ENCODE measurements at regions not wholly inside any gene's neighbourhood (a gene's known extent, or its start where the extent isn't known, plus 50 kb on each side); places are given as distances from the start of the nearest gene placed in this dataset.

DNA sequence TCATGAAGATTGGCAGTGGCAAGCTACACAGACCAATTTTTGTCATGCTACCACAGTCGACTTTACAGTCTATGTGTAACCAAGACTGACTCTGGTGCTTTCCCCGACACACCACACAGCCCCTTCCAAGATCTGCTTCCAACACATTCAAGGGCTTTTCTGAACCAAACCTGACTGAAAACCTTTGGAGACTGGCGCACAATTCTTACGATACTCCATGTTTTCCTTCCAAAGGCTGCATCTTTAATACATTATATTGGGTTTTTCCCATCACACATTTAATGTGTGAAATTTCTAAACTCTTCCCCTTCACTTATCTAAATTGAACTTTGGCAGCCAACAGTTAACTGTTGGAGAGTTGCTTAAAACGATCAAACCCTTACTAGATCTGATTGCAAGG, 127.7 kb upstream of the SOX5 start:
- H3K4me3 ChIP-seq (ENCODE audit: control insufficient read depth in 1 of 7, extremely low read depth in 1 of 7, insufficient read depth in 4 of 7, low read depth in 2 of 7, low read length in 6 of 7) = no peak overlapping the region
- H3K27ac ChIP-seq (ENCODE audit: insufficient read depth in 1 of 2, low read depth in 1 of 2, low read length in 2 of 2, poor library complexity in 1 of 2, severe bottlenecking in 2 of 2) = no peak overlapping the region
- H3K4me1 ChIP-seq (ENCODE audit: control extremely low read depth in 1 of 4, control insufficient read depth in 4 of 4, insufficient read depth in 4 of 4, low read length in 3 of 4) = no peaks in the 10 kb centered on the region
- no peak for DNase-seq
- no peaks in the 10 kb centered on the region for H3K27me3 ChIP-seq (replicated peaks in 2 of 5; ENCODE audit: control insufficient read depth in 4 of 5, insufficient read depth in 5 of 5, low read length in 4 of 5)
- 92% methylated on average over 5 of the region's 5 CpGs for WGBS (ENCODE audit: insufficient coverage)
- H3K9me3 ChIP-seq (ENCODE audit: control extremely low read depth in 1 of 5, control insufficient read depth in 4 of 5, insufficient read depth in 2 of 5, low read depth in 1 of 5, low read length in 4 of 5) = no peaks in the 10 kb centered on the region
- POLR2A ChIA-PET = no interaction called here
- H3K36me3 ChIP-seq (ENCODE audit: control insufficient read depth in 4 of 4, insufficient read depth in 4 of 4, low read length in 3 of 4) = no peaks in the 10 kb centered on the region
- CTCF ChIA-PET = no interaction called here

GRCh38 chr12:24075650-24076049, 126.2 kb upstream of the SOX5 start:
- CTCF ChIA-PET = interaction anchor here (1.1 kb wide), 1 partner anchor 9 kb away, joined by 3 read pairs; no protein-coding TSS in a partner anchor
- POLR2A ChIA-PET = no interaction called here

GRCh38 chr12:24073170-24073810, 123.8 kb upstream of the SOX5 start:
- Histone ChIP-seq H3K27me3 (replicated peaks in 2 of 5; ENCODE audit: control insufficient read depth in 4 of 5, insufficient read depth in 5 of 5, low read length in 4 of 5) (no peaks in the 10 kb centered on the region), H3K36me3 (ENCODE audit: control insufficient read depth in 4 of 4, insufficient read depth in 4 of 4, low read length in 3 of 4) (no peaks in the 10 kb centered on the region), H3K4me3 (ENCODE audit: control insufficient read depth in 1 of 7, extremely low read depth in 1 of 7, insufficient read depth in 4 of 7, low read depth in 2 of 7, low read length in 6 of 7) (no peak overlapping the region), H3K4me1 (ENCODE audit: control extremely low read depth in 1 of 4, control insufficient read depth in 4 of 4, insufficient read depth in 4 of 4, low read length in 3 of 4) (no peaks in the 10 kb centered on the region), H3K27ac (ENCODE audit: insufficient read depth in 1 of 2, low read depth in 1 of 2, low read length in 2 of 2, poor library complexity in 1 of 2, severe bottlenecking in 2 of 2) (no peak overlapping the region), H3K9me3 (ENCODE audit: control extremely low read depth in 1 of 5, control insufficient read depth in 4 of 5, insufficient read depth in 2 of 5, low read depth in 1 of 5, low read length in 4 of 5) (no peaks in the 10 kb centered on the region)
- WGBS (ENCODE audit: insufficient coverage) = 100% methylated on average over 1 of the region's 3 CpGs
- CTCF ChIA-PET = interaction anchor here (0.9 kb wide), 1 partner anchor 11 kb away, joined by 3 read pairs; no protein-coding TSS in a partner anchor
- POLR2A ChIA-PET = no interaction called here
- DNase-seq = no peak

More at GRCh38 chr12:24075650-24076049, 126.2 kb upstream of the SOX5 start:
- Histone ChIP-seq H3K27me3 (replicated peaks in 2 of 5; ENCODE audit: control insufficient read depth in 4 of 5, insufficient read depth in 5 of 5, low read length in 4 of 5) (no peaks in the 10 kb centered on the region), H3K27ac (ENCODE audit: insufficient read depth in 1 of 2, low read depth in 1 of 2, low read length in 2 of 2, poor library complexity in 1 of 2, severe bottlenecking in 2 of 2) (no peak overlapping the region), H3K9me3 (ENCODE audit: control extremely low read depth in 1 of 5, control insufficient read depth in 4 of 5, insufficient read depth in 2 of 5, low read depth in 1 of 5, low read length in 4 of 5) (no peaks in the 10 kb centered on the region), H3K4me3 (ENCODE audit: control insufficient read depth in 1 of 7, extremely low read depth in 1 of 7, insufficient read depth in 4 of 7, low read depth in 2 of 7, low read length in 6 of 7) (no peak overlapping the region), H3K4me1 (ENCODE audit: control extremely low read depth in 1 of 4, control insufficient read depth in 4 of 4, insufficient read depth in 4 of 4, low read length in 3 of 4) (no peaks in the 10 kb centered on the region), H3K36me3 (ENCODE audit: control insufficient read depth in 4 of 4, insufficient read depth in 4 of 4, low read length in 3 of 4) (no peaks in the 10 kb centered on the region)
- no CpG with 5 or more reads among the region's 1 CpG for WGBS (ENCODE audit: insufficient coverage)
- DNase-seq = no peak

DNA sequence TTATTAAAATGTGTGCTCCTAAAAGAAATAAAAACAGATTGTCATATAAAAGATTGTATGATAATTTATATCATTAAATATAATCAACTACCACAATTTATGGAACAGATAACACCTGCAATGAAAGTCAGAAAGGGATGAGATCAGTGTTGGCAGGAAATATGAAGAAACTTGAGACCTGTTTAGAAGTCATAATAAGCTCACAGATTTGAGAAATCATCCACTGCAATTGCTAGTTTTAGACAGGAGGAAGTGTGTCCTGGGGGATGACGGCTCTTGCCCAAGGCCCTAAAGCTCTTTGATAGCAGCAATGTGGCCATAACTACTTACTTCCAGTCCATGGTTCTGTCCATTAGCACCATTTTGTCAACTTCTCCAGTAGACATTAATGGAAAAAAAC, 122.8 kb upstream of the SOX5 start:
- 100% methylated on average over 1 of the region's 1 CpG for WGBS (ENCODE audit: insufficient coverage)

GRCh38 chr12:24071842-24072241, 122.4 kb upstream of the SOX5 start:
- ChIA-PET CTCF (no interaction called here), POLR2A (no interaction called here)

More for the DNA sequence above, 122.8 kb upstream of the SOX5 start:
- no peak for DNase-seq
- Histone ChIP-seq H3K36me3 (ENCODE audit: control insufficient read depth in 4 of 4, insufficient read depth in 4 of 4, low read length in 3 of 4) (no peaks in the 10 kb centered on the region), H3K27me3 (replicated peaks in 2 of 5; ENCODE audit: control insufficient read depth in 4 of 5, insufficient read depth in 5 of 5, low read length in 4 of 5) (no peaks in the 10 kb centered on the region), H3K4me1 (ENCODE audit: control extremely low read depth in 1 of 4, control insufficient read depth in 4 of 4, insufficient read depth in 4 of 4, low read length in 3 of 4) (no peaks in the 10 kb centered on the region), H3K4me3 (ENCODE audit: control insufficient read depth in 1 of 7, extremely low read depth in 1 of 7, insufficient read depth in 4 of 7, low read depth in 2 of 7, low read length in 6 of 7) (no peak overlapping the region), H3K9me3 (ENCODE audit: control extremely low read depth in 1 of 5, control insufficient read depth in 4 of 5, insufficient read depth in 2 of 5, low read depth in 1 of 5, low read length in 4 of 5) (no peaks in the 10 kb centered on the region), H3K27ac (ENCODE audit: insufficient read depth in 1 of 2, low read depth in 1 of 2, low read length in 2 of 2, poor library complexity in 1 of 2, severe bottlenecking in 2 of 2) (no peak overlapping the region)
- CTCF ChIA-PET = no interaction called here
- POLR2A ChIA-PET = no interaction called here

DNA sequence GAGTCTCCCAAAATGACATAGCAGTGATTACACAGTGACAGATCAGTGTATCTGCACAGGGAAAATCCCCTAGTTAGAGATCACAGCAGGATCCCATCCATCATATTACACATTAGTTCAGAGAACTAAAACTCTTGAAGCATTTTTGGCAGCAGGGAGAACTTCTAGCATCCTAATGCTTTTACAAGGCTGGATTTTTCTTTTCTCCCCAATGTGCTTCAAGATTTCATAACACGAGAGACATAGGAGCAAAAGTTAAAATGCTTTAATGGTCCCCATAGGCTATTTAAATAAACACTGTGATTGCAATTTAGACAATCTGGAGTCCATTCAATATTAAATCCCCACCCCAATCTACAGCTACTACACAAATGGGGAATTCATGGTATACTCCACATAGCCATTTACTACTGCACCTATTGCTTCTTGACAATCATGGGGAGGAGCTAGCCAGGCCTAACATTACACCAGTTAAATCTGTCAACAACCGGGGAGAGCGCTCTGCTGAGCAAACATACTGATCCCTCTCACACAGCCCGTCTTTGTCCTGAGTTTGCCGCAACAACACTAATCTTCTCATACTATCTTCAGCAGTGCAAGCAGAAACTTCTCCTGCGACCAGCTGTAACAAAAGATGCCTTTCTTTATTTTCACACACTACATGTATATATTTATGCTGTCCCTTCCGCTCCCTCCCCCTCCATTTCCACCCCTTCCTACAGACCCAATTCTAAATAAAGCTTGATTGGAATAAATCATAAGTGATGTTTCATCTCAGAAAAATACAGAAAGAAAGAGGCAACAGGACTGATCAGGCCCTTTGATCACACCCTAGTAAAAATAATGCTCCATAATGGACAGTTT, 120.3 kb upstream of the SOX5 start:
- H3K4me1 ChIP-seq (ENCODE audit: control extremely low read depth in 1 of 4, control insufficient read depth in 4 of 4, insufficient read depth in 4 of 4, low read length in 3 of 4) = no peaks in the 10 kb centered on the region
- DNase-seq = no peak
- no peaks in the 10 kb centered on the region for H3K27me3 ChIP-seq (replicated peaks in 2 of 5; ENCODE audit: control insufficient read depth in 4 of 5, insufficient read depth in 5 of 5, low read length in 4 of 5)
- no peaks in the 10 kb centered on the region for H3K9me3 ChIP-seq (ENCODE audit: control extremely low read depth in 1 of 5, control insufficient read depth in 4 of 5, insufficient read depth in 2 of 5, low read depth in 1 of 5, low read length in 4 of 5)
- H3K36me3 ChIP-seq (ENCODE audit: control insufficient read depth in 4 of 4, insufficient read depth in 4 of 4, low read length in 3 of 4) = no peaks in the 10 kb centered on the region
- no peak overlapping the region for H3K27ac ChIP-seq (ENCODE audit: insufficient read depth in 1 of 2, low read depth in 1 of 2, low read length in 2 of 2, poor library complexity in 1 of 2, severe bottlenecking in 2 of 2)
- H3K4me3 ChIP-seq (ENCODE audit: control insufficient read depth in 1 of 7, extremely low read depth in 1 of 7, insufficient read depth in 4 of 7, low read depth in 2 of 7, low read length in 6 of 7) = no peak overlapping the region
- POLR2A ChIA-PET = no interaction called here
- WGBS (ENCODE audit: insufficient coverage) = 97% methylated on average over 5 of the region's 7 CpGs
- CTCF ChIA-PET = interaction anchor here (1.6 kb wide), 1 partner anchor 11 kb away, joined by 6 read pairs; no protein-coding TSS in a partner anchor

More at GRCh38 chr12:24071842-24072241, 122.4 kb upstream of the SOX5 start:
- Histone ChIP-seq H3K4me3 (ENCODE audit: control insufficient read depth in 1 of 7, extremely low read depth in 1 of 7, insufficient read depth in 4 of 7, low read depth in 2 of 7, low read length in 6 of 7) (no peak overlapping the region), H3K4me1 (ENCODE audit: control extremely low read depth in 1 of 4, control insufficient read depth in 4 of 4, insufficient read depth in 4 of 4, low read length in 3 of 4) (no peaks in the 10 kb centered on the region), H3K27me3 (replicated peaks in 2 of 5; ENCODE audit: control insufficient read depth in 4 of 5, insufficient read depth in 5 of 5, low read length in 4 of 5) (no peaks in the 10 kb centered on the region), H3K9me3 (ENCODE audit: control extremely low read depth in 1 of 5, control insufficient read depth in 4 of 5, insufficient read depth in 2 of 5, low read depth in 1 of 5, low read length in 4 of 5) (no peaks in the 10 kb centered on the region), H3K36me3 (ENCODE audit: control insufficient read depth in 4 of 4, insufficient read depth in 4 of 4, low read length in 3 of 4) (no peaks in the 10 kb centered on the region), H3K27ac (ENCODE audit: insufficient read depth in 1 of 2, low read depth in 1 of 2, low read length in 2 of 2, poor library complexity in 1 of 2, severe bottlenecking in 2 of 2) (no peak overlapping the region)
- WGBS (ENCODE audit: insufficient coverage) = 100% methylated on average over 1 of the region's 1 CpG
- no peak for DNase-seq

GRCh38 chr12:24066865-24067264, 117.4 kb upstream of the SOX5 start:
- ChIA-PET POLR2A (no interaction called here), CTCF (interaction anchor here (1.0 kb wide), 1 partner anchor 8 kb away, joined by 3 read pairs; no protein-coding TSS in a partner anchor)
- no peak overlapping the region for H3K27ac ChIP-seq (ENCODE audit: insufficient read depth in 1 of 2, low read depth in 1 of 2, low read length in 2 of 2, poor library complexity in 1 of 2, severe bottlenecking in 2 of 2)
- no peaks in the 10 kb centered on the region for H3K36me3 ChIP-seq (ENCODE audit: control insufficient read depth in 4 of 4, insufficient read depth in 4 of 4, low read length in 3 of 4)
- no peaks in the 10 kb centered on the region for H3K9me3 ChIP-seq (ENCODE audit: control extremely low read depth in 1 of 5, control insufficient read depth in 4 of 5, insufficient read depth in 2 of 5, low read depth in 1 of 5, low read length in 4 of 5)
- WGBS (ENCODE audit: insufficient coverage) = 94% methylated on average over 2 of the region's 2 CpGs
- no peaks in the 10 kb centered on the region for H3K4me1 ChIP-seq (ENCODE audit: control extremely low read depth in 1 of 4, control insufficient read depth in 4 of 4, insufficient read depth in 4 of 4, low read length in 3 of 4)
- DNase-seq = no peak
- H3K4me3 ChIP-seq (ENCODE audit: control insufficient read depth in 1 of 7, extremely low read depth in 1 of 7, insufficient read depth in 4 of 7, low read depth in 2 of 7, low read length in 6 of 7) = no peak overlapping the region
- no peaks in the 10 kb centered on the region for H3K27me3 ChIP-seq (replicated peaks in 2 of 5; ENCODE audit: control insufficient read depth in 4 of 5, insufficient read depth in 5 of 5, low read length in 4 of 5)
